ENCODE measurements at regions not wholly inside any gene's neighbourhood (a gene's known extent, or its start where the extent isn't known, plus 50 kb on each side); places are given as distances from the start of the nearest gene placed in this dataset.

DNA sequence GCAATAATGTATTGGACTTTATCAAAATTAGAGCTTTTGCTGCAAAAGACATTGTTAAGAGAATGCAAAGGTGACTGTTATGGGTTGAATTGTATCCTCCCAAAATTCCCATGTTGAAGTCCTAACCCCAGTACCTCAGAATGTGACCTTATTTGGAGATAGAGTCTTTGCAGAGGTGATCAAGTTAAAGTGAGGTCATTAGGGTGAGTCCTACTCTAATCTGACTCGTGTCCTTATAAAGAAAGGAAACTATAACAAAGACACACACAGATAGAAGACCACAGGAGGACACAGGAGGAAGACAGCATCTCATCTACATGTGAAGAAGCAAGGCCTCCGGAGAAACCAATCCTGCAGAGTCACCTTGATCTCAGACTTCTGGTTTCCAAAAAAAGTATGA, 1011.2 kb downstream of the TBC1D22A start:
- Histone ChIP-seq H3K36me3 (no peaks in the 10 kb centered on the region), H3K9me3 (no peaks in the 10 kb centered on the region), H3K27ac (no peak overlapping the region), H3K4me3 (no peak overlapping the region), H3K27me3 (replicated peaks; ENCODE audit: insufficient read depth) (no peaks in the 10 kb centered on the region), H3K4me1 (ENCODE audit: control insufficient read depth in 1 of 2, low read depth in 2 of 2) (no peaks in the 10 kb centered on the region)
- TF ChIP-seq, protein P1, sequence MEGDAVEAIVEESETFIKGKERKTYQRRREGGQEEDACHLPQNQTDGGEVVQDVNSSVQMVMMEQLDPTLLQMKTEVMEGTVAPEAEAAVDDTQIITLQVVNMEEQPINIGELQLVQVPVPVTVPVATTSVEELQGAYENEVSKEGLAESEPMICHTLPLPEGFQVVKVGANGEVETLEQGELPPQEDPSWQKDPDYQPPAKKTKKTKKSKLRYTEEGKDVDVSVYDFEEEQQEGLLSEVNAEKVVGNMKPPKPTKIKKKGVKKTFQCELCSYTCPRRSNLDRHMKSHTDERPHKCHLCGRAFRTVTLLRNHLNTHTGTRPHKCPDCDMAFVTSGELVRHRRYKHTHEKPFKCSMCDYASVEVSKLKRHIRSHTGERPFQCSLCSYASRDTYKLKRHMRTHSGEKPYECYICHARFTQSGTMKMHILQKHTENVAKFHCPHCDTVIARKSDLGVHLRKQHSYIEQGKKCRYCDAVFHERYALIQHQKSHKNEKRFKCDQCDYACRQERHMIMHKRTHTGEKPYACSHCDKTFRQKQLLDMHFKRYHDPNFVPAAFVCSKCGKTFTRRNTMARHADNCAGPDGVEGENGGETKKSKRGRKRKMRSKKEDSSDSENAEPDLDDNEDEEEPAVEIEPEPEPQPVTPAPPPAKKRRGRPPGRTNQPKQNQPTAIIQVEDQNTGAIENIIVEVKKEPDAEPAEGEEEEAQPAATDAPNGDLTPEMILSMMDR (IDR thresholded peaks at IDR 0.05), result no peak
- ATAC-seq (ENCODE audit: insufficient number of reproducible peaks, low FRiP score, low read depth) (no peak), DNase-seq (ENCODE audit: low spot score) (no peak)

DNA sequence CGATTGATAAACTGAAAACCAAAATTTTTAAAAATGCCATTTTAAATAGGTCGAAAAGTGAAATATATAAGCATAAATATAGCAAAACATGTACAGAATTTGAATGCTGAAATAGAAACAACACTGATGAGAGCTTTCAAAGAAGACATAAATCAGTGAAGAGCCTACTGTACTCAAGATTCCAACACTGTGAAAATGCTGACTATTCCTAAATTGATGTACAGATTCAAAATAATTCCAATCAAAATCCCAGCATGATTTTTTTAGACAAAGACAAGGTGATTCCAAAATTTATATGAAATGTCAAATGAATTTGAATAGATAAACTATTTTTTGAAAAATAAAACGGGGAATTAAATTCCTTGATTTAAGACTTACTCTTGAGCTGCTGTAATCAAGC, 1010.4 kb downstream of the TBC1D22A start:
- Histone ChIP-seq H3K4me3 (no peak overlapping the region), H3K9me3 (no peaks in the 10 kb centered on the region), H3K4me1 (ENCODE audit: control insufficient read depth in 1 of 2, low read depth in 2 of 2) (no peaks in the 10 kb centered on the region), H3K36me3 (no peaks in the 10 kb centered on the region), H3K27ac (no peak overlapping the region), H3K27me3 (replicated peaks; ENCODE audit: insufficient read depth) (no peaks in the 10 kb centered on the region)
- TF ChIP-seq, protein P1 (IDR thresholded peaks at IDR 0.05), result no peak
- ATAC-seq (ENCODE audit: insufficient number of reproducible peaks, low FRiP score, low read depth), result no peak
- DNase-seq (ENCODE audit: low spot score), result no peak

DNA sequence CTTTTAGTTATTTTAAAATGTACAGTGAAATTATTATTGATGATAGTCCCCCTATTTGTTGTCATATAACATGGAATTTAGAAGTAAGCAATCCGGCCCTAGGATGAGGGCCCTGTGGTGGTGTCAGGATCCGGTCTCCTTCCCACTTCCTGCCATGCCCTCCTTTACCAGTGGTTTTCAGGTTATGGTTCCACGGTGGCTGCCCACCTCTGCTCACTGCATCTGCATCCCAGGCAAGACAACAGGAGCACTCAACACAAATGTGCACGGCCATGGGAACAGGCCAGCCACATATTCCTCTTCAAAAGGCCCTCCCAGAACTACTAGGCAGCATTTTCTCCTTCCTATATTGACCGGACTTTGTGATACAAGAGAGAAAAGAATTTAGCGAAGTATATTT, 1007.2 kb downstream of the TBC1D22A start:
- no peak overlapping the region for H3K27ac ChIP-seq
- no peaks in the 10 kb centered on the region for H3K9me3 ChIP-seq
- no peaks in the 10 kb centered on the region for H3K27me3 ChIP-seq (replicated peaks; ENCODE audit: insufficient read depth)
- H3K4me1 ChIP-seq (ENCODE audit: control insufficient read depth in 1 of 2, low read depth in 2 of 2), result no peaks in the 10 kb centered on the region
- DNase-seq (ENCODE audit: low spot score), result no peak
- TF ChIP-seq, protein P1 (IDR thresholded peaks at IDR 0.05), result no peak
- no peak overlapping the region for H3K4me3 ChIP-seq
- ATAC-seq (ENCODE audit: insufficient number of reproducible peaks, low FRiP score, low read depth), result no peak
- H3K36me3 ChIP-seq, result no peaks in the 10 kb centered on the region

DNA sequence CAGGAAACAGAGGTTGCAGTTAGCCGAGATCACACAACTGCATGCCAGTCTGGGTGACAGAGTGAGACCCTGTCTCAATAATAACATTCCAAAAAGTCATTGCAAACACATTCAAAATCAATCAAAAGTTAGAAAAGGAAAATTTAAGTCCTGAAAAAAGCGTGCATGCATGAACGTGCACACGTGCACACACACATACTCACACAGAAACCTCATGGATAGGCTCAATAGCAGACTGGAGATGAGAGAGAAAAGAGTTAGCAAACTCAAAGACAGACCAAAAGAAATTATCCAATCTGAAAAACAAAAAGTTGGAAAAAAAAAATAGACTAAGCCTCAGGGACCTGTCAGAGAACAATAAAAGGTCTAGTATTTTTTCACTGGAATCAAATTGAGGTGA, 1005.6 kb downstream of the TBC1D22A start:
- Histone ChIP-seq H3K27me3 (replicated peaks; ENCODE audit: insufficient read depth) (no peaks in the 10 kb centered on the region), H3K36me3 (no peaks in the 10 kb centered on the region), H3K4me3 (no peak overlapping the region), H3K4me1 (ENCODE audit: control insufficient read depth in 1 of 2, low read depth in 2 of 2) (no peaks in the 10 kb centered on the region), H3K27ac (no peak overlapping the region), H3K9me3 (no peaks in the 10 kb centered on the region)
- TF ChIP-seq, protein P1 (IDR thresholded peaks at IDR 0.05), result no peak
- no peak for ATAC-seq (ENCODE audit: insufficient number of reproducible peaks, low FRiP score, low read depth)
- no peak for DNase-seq (ENCODE audit: low spot score)

DNA sequence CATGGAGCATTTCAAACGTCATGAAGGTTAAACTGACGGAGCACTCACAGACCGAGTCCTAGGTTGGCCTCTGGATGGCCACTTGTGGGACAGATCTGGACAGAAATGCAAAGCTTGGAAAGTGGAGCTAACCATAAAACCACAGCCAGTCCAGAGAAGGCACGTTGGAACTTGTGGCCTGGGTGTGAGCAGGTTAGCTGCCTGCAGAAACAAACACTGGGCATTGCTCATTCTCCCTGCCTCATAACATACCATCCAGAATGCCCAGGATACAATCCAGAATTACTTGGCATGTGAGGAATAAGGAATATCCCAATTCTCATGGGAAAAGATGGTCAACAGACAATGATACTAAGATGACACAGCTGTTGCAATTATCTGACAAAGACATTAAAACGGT, 1005.0 kb downstream of the TBC1D22A start:
- TF ChIP-seq, protein P1 (IDR thresholded peaks at IDR 0.05), result no peak
- no peak overlapping the region for H3K4me3 ChIP-seq
- no peak overlapping the region for H3K27ac ChIP-seq
- ATAC-seq (ENCODE audit: insufficient number of reproducible peaks, low FRiP score, low read depth) (no peak), DNase-seq (ENCODE audit: low spot score) (no peak)
- no peaks in the 10 kb centered on the region for H3K9me3 ChIP-seq
- H3K36me3 ChIP-seq, result no peaks in the 10 kb centered on the region
- H3K27me3 ChIP-seq (replicated peaks; ENCODE audit: insufficient read depth), result no peaks in the 10 kb centered on the region
- H3K4me1 ChIP-seq (ENCODE audit: control insufficient read depth in 1 of 2, low read depth in 2 of 2), result no peaks in the 10 kb centered on the region
